ENCODE measurements at regions not wholly inside any gene's neighbourhood (a gene's known extent, or its start where the extent isn't known, plus 50 kb on each side); places are given as distances from the start of the nearest gene placed in this dataset.

DNA sequence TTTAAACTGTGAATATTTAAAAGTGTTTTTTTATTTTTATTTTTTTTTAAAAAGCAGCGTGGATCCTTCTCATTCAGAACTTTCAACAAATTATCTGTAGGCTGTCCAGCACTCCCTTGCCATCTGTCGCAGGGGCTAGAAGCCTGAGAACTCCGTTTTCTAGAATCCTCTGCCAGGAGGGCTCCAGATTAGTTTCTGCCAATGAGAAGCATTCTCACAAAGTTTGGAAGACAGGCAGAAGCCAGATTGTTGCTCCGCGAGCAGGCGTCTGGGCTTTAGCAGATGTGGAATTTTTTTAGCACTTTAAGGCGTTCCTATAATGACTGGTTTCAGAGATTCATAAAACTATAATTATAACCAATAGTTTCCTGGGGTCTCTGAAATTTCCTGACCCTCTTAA, 220.9 kb upstream of the KIAA1217 start:
- Histone ChIP-seq H3K27me3 (ENCODE audit: low read depth) (no peaks in the 10 kb centered on the region), H3K4me3 (no peak overlapping the region), H3K9me3 (no peaks in the 10 kb centered on the region), H3K4me1 (no peaks in the 10 kb centered on the region), H3K36me3 (no peaks in the 10 kb centered on the region), H3K27ac (no peak overlapping the region)
- ATAC-seq (no peak), DNase-seq (no peak)
- intact Hi-C loops (cut with DNase I): no loop called here
- no peak for TF ChIP-seq CTCF (IDR thresholded peaks at IDR 0.05)

GRCh38 chr10:23994459-23995046, 214.4 kb upstream of the KIAA1217 start:
- ATAC-seq (peak; percentile 75 to 79), DNase-seq (peak; percentile 46)
- H3K36me3 ChIP-seq: no peaks in the 10 kb centered on the region
- TF ChIP-seq CTCF (IDR thresholded peaks at IDR 0.05): peak; percentile 82
- H3K4me3 ChIP-seq: no peak overlapping the region
- H3K27me3 ChIP-seq (ENCODE audit: low read depth): no peaks in the 10 kb centered on the region
- no peaks in the 10 kb centered on the region for H3K9me3 ChIP-seq
- no peaks in the 10 kb centered on the region for H3K4me1 ChIP-seq
- H3K27ac ChIP-seq: no peak overlapping the region
- intact Hi-C loops (cut with DNase I): no loop called here

- H3K27ac ChIP-seq: no peak overlapping the region
- DNase-seq (no peak), ATAC-seq (no peak)
- H3K36me3 ChIP-seq: no peaks in the 10 kb centered on the region
- no peak for TF ChIP-seq CTCF (IDR thresholded peaks at IDR 0.05)
- H3K4me3 ChIP-seq: no peak overlapping the region
- H3K27me3 ChIP-seq (ENCODE audit: low read depth): no peaks in the 10 kb centered on the region
- no peaks in the 10 kb centered on the region for H3K4me1 ChIP-seq
- no peaks in the 10 kb centered on the region for H3K9me3 ChIP-seq
- intact Hi-C loops (cut with DNase I): no loop called here
Measured at GRCh38 chr10:23999445-23999844, 209.5 kb upstream of the KIAA1217 start.

- intact Hi-C loops (cut with DNase I): no loop called here
Measured at GRCh38 chr10:24000271-24000813, 208.6 kb upstream of the KIAA1217 start.

DNA sequence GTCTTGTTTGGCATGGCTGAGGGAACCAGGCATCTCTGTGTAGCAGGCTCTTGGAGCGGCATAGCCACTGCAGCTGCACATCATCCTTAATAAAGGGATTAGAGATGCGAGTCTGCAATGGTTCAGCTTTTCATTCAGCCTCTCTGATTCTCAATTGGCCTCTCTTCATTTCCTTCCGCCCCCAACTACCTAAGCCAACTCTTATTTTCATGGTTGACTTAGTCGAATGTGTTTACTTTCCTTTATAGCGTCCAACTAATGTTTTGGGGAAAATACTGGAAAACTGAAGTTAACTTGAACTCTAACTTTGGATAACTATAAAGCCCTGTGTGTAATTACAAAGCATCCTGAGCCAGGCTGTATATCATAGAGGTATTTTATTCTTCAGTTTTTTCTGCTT, 202.2 kb upstream of the KIAA1217 start:
- DNase-seq (no peak), ATAC-seq (no peak)
- Histone ChIP-seq H3K9me3 (no peaks in the 10 kb centered on the region), H3K27ac (no peak overlapping the region), H3K36me3 (no peaks in the 10 kb centered on the region), H3K27me3 (ENCODE audit: low read depth) (no peaks in the 10 kb centered on the region), H3K4me3 (no peak overlapping the region), H3K4me1 (no peaks in the 10 kb centered on the region)
- no peak for TF ChIP-seq CTCF (IDR thresholded peaks at IDR 0.05)
- intact Hi-C loops (cut with DNase I): no loop called here

More at GRCh38 chr10:24000271-24000813, 208.6 kb upstream of the KIAA1217 start:
- no peak for TF ChIP-seq CTCF (IDR thresholded peaks at IDR 0.05)
- H3K9me3 ChIP-seq: no peaks in the 10 kb centered on the region
- DNase-seq: no peak
- no peak overlapping the region for H3K27ac ChIP-seq
- no peaks in the 10 kb centered on the region for H3K4me1 ChIP-seq
- H3K4me3 ChIP-seq: no peak overlapping the region
- no peaks in the 10 kb centered on the region for H3K36me3 ChIP-seq
- no peaks in the 10 kb centered on the region for H3K27me3 ChIP-seq (ENCODE audit: low read depth)
- ATAC-seq: no peak

Measured in lower lobe of right lung (tissue), 2 donors.